Retinal pigment epithelial cell (primary cell): ENCODE measurements at regions not wholly inside any gene's neighbourhood (a gene's known extent, or its start where the extent isn't known, plus 50 kb on each side); places are given as distances from the start of the nearest gene placed in this dataset.
"Not testable (repeated sequence)": the region's sequence is repeated elsewhere in the genome, so short reads cannot be mapped to it uniquely, and the experiment has no call there.

Source experiments
- DNase-seq: peaks from one replicate; pipeline ENCODE4 v3.0.0-alpha.2; 2010; ENCODE audit warnings: low read depth
- H3K4me3 ChIP-seq: 2 replicates; pipeline ENCODE4 v1.5.1; 2011; ENCODE audit warnings: mild to moderate bottlenecking, low read length, control low read depth, moderate library complexity
- TF ChIP-seq, protein P1 (sequence below): conservative IDR thresholded peaks from 2 replicates; pipeline ENCODE4 v1.5.1; 2011; ENCODE audit warnings: low read depth, low read length, control low read depth, inconsistent platforms

DNA sequence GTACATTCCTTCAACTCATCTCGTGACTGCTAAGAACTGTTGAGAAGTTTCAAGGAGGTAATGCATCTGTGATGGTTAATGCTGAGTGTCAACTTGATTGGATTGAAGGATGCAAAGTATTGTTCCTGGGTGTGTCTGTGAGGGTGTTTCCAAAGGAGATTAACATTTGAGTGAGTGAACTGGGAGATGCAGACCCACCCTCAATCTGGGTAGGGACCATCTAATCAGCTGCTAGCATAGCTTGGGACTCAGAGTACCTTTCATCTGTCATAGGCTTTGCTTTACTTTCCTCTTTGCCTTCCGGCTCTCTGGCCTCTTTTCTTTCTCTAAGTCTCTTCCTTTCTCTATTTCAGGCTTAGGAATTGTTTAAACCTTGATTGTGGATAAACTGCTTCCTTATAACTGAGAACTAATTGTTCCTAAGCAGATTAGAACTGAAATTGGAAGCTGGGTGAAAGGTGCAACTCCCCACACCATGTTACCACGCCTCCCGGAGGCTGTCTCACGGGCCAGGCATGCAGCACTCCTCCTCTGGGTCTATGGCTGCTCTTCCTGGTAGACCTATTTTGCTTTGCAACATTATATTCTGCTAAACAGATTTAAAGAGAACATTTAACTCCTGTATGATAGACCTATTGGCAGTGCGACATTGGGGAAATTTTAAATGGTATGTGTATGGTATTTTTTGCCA, 298.2 kb downstream of the CCSER2 start:
- TF ChIP-seq, protein P1, sequence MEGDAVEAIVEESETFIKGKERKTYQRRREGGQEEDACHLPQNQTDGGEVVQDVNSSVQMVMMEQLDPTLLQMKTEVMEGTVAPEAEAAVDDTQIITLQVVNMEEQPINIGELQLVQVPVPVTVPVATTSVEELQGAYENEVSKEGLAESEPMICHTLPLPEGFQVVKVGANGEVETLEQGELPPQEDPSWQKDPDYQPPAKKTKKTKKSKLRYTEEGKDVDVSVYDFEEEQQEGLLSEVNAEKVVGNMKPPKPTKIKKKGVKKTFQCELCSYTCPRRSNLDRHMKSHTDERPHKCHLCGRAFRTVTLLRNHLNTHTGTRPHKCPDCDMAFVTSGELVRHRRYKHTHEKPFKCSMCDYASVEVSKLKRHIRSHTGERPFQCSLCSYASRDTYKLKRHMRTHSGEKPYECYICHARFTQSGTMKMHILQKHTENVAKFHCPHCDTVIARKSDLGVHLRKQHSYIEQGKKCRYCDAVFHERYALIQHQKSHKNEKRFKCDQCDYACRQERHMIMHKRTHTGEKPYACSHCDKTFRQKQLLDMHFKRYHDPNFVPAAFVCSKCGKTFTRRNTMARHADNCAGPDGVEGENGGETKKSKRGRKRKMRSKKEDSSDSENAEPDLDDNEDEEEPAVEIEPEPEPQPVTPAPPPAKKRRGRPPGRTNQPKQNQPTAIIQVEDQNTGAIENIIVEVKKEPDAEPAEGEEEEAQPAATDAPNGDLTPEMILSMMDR = no peak
- DNase-seq = no peak
- no peak overlapping the region for H3K4me3 ChIP-seq

DNA sequence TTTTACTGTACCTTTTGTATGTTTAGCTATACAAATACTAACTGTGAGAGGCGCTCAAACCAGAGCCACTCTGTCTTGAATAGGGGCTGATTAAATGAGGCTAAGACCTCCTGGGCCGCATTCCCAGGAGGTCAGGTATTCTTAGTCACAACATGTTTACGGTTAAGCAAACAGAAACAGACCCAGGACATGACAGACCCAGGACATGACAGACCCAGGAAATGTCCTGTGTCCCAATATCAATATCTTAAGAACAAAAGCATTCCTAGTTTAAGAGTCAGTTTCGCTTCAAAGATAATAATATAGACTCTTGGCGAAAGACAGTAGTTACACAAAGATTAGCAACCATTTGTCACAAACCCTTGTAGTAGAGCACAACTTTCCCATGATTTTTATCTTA, 304.5 kb downstream of the CCSER2 start:
- DNase-seq = no peak
- no peak overlapping the region for H3K4me3 ChIP-seq
- TF ChIP-seq, protein P1 = no peak

DNA sequence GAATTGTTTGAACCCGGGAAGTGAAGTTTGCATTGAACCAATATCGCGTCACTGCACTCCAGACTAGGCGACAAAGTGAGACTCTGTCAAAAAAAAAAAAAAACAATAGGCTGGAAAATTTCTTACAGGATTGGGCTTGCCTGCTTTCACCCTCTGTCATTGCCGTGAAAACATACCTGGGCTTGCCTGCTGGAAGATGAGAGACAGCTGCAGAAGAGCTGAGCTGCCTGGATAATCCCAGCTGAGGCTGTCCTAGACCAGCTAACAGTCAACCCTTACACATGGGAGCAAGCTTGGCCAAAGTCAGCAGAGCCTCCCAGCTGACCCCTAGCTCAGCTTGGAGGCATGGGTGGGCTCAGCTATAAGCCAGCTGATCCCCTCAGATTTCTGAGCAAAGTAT, 306.2 kb downstream of the CCSER2 start:
- H3K4me3 ChIP-seq = no peak overlapping the region
- no peak for DNase-seq
- TF ChIP-seq, protein P1 = no peak

DNA sequence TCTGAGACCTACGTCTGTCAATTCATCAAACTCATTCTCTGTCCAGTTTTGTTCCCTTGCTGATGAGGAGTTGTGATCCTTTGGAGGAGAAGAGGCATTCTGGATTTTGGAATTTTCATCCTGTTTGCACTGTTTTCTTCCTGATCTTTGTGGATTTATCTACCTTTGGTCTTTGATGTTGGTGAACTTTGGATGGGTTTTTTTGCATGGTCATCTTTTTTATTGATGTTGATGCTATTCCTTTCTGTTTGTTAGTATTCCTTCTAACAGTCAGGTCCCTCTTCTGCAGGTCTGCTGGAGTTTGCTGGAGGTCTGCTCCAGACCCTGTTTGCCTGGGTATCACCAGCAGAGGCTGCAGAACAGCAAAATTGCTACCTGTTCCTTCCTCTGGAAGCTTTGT, 322.2 kb downstream of the CCSER2 start:
- H3K4me3 ChIP-seq, DNase-seq: not testable (repeated sequence)

DNA sequence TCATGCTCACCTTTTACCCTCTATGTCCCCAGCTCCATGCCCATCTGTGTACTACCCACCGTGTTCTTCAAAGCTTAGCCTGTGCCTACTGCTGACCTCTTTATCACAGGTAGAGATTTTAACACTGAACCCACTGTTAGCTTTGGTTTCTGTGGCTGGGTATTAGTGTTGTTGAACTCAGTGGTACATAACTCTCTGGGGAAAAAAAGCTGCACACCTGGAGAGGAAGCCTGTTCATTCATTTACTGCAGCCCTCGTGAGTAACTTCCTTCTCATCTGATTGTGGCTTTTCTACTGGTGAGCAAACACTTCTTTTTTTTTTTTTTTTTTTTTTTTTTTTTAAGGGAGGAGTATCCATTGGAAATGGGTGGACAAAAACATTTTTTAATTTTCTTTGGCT, 326.3 kb downstream of the CCSER2 start:
- TF ChIP-seq, protein P1 = no peak
- no peak overlapping the region for H3K4me3 ChIP-seq
- no peak for DNase-seq

DNA sequence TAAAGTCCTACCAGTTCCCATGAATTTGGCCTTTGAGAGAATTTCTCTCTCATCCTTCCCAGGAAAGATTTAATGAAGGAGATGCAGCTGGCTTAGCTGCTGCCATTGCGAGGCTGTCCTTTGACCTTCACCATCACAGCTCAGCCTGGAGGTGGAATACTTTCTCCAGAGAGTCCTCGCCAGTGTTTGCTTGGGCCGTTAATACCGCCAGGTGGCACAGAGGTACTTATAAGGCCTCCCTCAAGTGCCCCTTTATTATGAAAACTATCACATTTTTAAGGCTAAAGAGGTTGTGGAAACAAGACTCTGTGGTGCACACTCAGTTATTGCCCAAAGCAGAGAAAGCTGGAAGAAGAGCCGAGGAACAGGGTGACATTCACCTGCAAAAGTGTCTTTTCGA, 330.6 kb downstream of the CCSER2 start:
- DNase-seq = no peak
- H3K4me3 ChIP-seq = no peak overlapping the region
- TF ChIP-seq, protein P1 = no peak

DNA sequence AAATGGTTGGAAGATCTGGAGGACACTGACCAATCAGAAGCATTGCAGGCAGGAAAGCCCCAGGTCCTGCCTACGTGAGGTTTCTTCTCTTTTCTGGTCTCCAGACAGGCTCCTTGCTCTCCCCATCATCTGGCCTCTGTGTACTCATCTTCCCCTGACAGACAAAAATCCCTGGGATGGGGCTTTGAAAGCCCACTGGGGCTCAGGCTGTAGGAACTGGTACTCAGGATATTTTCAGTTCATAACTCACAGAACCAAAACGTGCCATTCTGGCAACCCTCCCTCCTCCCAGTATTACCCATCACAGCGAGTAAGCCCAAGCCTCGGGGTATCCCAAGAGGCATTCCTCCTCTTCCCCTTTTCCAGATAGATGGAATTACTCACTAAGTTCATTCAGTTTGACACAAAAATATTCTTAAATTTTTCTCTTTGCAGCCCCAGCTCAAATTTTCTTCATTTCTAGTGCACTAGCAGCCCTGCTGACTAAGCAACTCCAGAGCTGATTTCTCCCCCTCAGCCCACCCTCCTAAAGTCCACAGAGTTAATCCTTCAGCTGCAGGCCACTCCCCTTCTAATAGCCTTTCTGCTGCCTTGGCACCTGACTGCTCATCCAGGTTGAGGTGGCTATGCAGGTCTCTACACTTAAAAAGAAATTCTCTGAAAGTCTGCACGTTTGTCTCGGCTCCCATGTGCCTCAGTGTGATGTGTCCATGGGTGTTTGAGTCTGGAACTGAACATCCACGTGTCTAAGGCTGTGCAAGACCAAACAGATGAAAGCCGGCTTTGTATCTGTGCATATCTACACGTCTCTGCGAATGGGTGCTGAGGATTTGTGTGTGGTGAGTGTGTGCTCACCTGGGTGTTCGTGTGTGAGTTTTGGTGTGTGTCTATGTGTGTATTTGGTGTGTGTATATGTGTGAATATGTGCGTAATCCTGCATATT, 331.4 kb downstream of the CCSER2 start:
- DNase-seq = no peak
- TF ChIP-seq, protein P1 = no peak
- H3K4me3 ChIP-seq = no peak overlapping the region
